ENCODE measurements at regions not wholly inside any gene's neighbourhood (a gene's known extent, or its start where the extent isn't known, plus 50 kb on each side); places are given as distances from the start of the nearest gene placed in this dataset.

GRCh38 chr4:129672941-129673340 is 577.0 kb downstream of the C4orf33 start:
- TF ChIP-seq EZH2 (IDR thresholded peaks at IDR 0.05; ENCODE audit: insufficient read depth, poor library complexity, severe bottlenecking) (no peak), EZH2phosphoT487 (IDR thresholded peaks at IDR 0.05; ENCODE audit: insufficient read depth, low read depth) (no peak)

Data from GM23248 (cell line).